NCI-H2196 treated with DMSO at 0.1 percent for 48 hours (cell line): ENCODE measurements at regions not wholly inside any gene's neighbourhood (a gene's known extent, or its start where the extent isn't known, plus 50 kb on each side); places are given as distances from the start of the nearest gene placed in this dataset.

Source experiments
- DNase-seq: peaks from one replicate; lab custom pipeline; 2025; ENCODE audit not compliant: unreplicated experiment; lab: John Stamatoyannopoulos, UW

- no peak for DNase-seq
Observed at GRCh38 chr1:2969011-2969844, 52.0 kb upstream of the ACTRT2 start.

- no peak for DNase-seq
Observed at GRCh38 chr1:2969845-2970291, 51.4 kb upstream of the ACTRT2 start.

- no peak for DNase-seq
Observed at GRCh38 chr1:2970311-2971071, 50.8 kb upstream of the ACTRT2 start.

- no peak for DNase-seq
Observed at GRCh38 chr1:2971101-2971501, 50.2 kb upstream of the ACTRT2 start.
